LNCaP clone FGC (cell line): ENCODE measurements at regions not wholly inside any gene's neighbourhood (a gene's known extent, or its start where the extent isn't known, plus 50 kb on each side); places are given as distances from the start of the nearest gene placed in this dataset.

Source experiments
- DNase-seq: peaks from one replicate; pipeline ENCODE4 v3.0.0-alpha.2; 2011; ENCODE audit warnings: low read depth
- H3K4me3 ChIP-seq: 2 replicates; pipeline ENCODE4 v1.5.1; 2011; ENCODE audit warnings: mild to moderate bottlenecking, low read depth, low read length, control low read depth
- TF ChIP-seq, protein P1 (sequence below): IDR thresholded peaks from 2 replicates; pipeline ENCODE4 v1.5.1; 2012; ENCODE audit warnings: mild to moderate bottlenecking; ENCODE audit not compliant: control insufficient read depth, insufficient read depth; ENCODE audit errors: extremely low read depth

DNA sequence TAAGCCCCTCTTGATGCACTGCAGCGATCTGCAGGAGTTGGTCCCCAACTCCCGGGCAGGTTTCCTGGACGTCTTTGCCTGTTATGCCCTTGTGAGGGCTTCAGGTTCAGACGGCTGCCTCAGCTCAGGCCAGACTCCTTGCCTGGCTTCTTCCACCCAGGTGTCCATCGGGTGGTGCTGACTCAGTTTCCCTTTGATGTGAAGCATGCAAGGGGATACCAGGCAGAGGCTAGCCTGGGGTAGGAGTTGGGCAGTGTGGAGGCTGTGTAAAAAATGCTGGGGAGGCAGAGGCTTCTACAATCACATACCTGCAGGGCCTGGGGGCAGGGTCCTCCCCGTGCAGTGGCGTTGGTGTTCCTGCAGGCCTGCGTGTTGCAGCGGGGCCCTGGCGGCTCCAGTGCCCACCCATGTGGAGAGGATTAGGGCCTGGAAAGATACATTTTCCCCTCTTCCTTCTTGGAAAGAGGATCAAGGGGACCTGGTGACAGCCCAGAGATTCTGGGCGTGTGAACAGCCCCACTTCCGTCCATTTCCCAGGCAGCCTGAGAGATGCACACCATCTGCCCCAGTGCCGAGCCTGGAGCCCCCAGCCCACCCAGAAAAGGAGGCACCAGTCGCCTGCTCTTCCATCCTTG, 338.3 kb downstream of the DYSF start:
- no peak for DNase-seq
- TF ChIP-seq, protein P1, sequence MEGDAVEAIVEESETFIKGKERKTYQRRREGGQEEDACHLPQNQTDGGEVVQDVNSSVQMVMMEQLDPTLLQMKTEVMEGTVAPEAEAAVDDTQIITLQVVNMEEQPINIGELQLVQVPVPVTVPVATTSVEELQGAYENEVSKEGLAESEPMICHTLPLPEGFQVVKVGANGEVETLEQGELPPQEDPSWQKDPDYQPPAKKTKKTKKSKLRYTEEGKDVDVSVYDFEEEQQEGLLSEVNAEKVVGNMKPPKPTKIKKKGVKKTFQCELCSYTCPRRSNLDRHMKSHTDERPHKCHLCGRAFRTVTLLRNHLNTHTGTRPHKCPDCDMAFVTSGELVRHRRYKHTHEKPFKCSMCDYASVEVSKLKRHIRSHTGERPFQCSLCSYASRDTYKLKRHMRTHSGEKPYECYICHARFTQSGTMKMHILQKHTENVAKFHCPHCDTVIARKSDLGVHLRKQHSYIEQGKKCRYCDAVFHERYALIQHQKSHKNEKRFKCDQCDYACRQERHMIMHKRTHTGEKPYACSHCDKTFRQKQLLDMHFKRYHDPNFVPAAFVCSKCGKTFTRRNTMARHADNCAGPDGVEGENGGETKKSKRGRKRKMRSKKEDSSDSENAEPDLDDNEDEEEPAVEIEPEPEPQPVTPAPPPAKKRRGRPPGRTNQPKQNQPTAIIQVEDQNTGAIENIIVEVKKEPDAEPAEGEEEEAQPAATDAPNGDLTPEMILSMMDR = no peak
- no peak overlapping the region for H3K4me3 ChIP-seq

DNA sequence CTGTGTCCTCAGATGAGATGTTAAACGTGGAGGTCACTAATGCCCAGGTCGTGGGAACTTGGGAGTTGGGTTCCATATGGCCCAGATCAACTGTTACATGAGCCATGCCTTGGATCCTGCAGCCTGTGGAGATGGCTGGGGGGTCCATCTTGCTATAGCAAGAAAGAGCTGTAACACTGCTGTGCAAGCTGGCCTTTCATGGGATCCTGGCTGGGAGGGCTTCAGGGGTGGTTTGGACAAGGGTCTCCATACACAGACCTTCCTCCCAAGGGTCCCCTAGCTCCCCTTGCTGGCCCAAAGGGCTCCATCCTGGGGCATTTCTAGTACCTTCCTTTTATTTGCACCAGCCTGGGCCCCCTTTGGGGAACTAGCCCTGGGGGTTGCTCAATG, 337.7 kb downstream of the DYSF start:
- H3K4me3 ChIP-seq = no peak overlapping the region
- no peak for DNase-seq
- TF ChIP-seq, protein P1 = no peak

DNA sequence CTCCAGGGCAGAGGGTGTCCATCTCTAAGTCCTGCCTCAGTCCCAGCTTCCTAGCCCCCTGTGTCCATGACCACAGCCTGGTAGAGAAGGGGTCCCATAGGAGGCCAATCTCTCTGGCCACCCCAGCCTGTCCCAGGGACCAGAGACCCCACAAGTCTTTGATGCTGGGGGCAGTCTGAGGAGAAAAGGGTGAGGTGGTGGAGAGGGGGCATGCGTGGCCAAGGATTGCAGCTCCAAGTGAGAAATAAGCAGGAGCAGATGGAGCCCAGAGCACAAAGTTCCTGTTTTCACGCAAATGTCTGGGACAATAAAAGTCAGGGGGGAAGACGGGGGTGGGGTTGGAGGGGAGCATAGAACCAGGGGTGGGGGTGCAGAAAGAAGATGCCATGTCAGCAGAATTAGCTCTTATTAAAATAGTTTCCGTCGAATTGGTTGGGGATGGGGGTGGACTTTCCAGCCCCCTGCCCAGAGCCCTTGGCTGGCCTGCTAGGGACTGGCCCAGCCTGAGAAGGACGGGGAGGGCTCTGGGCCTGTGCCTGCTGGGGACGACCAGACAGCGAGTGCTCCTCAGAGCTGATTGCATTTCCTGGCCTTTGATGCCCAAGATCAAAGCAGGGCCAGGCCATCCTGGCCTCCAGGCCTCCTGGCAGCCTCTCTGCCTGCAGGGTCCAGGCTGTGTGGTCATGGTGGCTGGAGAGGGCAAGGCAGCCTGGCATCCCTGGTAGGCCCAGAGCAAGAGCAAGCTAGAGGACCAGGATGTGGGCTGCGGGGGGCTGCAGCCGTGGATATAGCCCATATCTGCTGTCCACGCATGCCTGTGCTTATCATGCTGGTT, 337.1 kb downstream of the DYSF start:
- H3K4me3 ChIP-seq = no peak overlapping the region
- DNase-seq = no peak
- TF ChIP-seq, protein P1 = no peak

DNA sequence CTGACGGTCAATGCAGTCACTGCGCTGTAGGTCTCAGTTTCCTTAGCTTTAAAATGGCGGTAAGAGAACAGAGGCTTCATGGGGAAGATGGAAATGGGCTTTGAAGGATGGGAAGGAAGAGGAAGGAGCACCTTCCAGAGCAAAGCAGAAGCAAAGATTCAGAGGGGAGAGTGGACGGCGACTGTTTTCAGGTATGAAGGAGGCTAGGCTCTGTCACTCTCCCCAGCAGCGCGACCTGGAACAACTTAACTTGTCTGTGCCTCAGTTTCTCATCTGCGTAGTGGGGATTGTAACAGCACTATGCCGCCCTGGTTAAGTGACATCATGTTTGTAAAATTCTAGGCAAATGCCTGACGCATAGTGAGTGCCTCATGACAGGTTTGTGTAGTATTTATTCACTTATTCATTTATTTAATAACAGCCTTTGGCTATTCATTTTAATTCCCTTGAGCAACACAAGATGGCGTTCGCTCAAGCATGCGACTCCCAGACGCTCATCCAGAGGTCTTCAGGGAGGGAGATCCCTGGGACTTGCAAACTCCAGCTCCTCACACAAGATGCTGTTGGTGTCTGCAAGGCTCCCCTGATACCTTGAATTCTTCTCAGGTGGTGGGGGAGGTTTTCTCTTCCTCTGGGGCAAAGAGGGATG, 336.3 kb downstream of the DYSF start:
- no peak for DNase-seq
- TF ChIP-seq, protein P1 = 0 out of 2 replicates have a peak, but pooled peaks have one; percentile 2

DNA sequence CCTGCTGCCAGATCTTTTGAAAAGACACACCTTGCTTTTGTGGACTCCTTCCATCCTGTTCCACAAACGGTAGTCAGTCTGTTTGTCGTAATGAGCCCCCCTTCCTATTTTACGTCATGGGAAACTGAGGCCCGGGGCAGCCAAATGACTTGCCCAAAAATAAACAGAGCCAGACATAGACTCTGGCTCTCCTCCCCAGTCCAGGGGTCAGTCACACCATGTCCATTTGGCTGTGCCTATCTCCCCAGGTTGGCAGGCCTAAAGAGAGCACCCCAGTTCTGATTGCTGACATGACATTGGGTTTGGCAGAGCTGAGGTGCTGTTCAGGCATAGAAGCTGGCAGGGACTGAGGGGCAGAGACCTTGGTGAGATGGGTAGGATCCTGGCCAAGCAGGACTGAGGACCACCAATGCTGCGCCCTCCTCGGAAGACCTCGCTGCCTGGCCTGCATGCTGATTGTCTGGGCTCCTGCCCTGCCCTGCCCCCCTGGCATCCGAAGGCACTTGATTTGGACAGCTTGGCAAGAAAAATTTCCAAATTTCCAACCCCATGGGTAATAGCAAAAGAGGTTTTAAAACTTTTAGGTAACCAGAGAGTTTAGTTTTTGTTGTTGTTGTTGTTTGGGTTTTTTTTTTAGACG, 335.4 kb downstream of the DYSF start:
- TF ChIP-seq, protein P1 = no peak
- H3K4me3 ChIP-seq = no peak overlapping the region
- no peak for DNase-seq

More for the DNA sequence above, 336.3 kb downstream of the DYSF start:
- H3K4me3 ChIP-seq = no peak overlapping the region

DNA sequence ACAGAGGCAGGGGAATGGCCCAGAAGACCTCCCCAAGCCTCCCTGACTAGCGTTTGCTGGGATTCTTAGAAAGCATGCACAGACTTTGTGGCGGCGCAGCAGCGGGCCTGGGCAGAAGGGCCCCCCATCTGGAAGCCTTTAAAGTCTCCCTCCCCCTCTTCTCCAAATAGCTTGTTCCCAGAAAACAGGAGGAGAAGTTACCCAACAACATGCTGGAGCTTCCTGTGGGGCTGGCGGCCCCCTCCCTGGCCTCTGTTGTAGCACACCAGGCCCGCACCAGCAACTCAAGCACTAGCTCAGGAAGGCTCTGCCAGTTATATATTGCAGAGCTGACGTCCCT, 334.8 kb downstream of the DYSF start:
- TF ChIP-seq, protein P1 = no peak
- DNase-seq = no peak
- H3K4me3 ChIP-seq = no peak overlapping the region
